ENCODE measurements at regions not wholly inside any gene's neighbourhood (a gene's known extent, or its start where the extent isn't known, plus 50 kb on each side); places are given as distances from the start of the nearest gene placed in this dataset.
"Not testable (repeated sequence)": the region's sequence is repeated elsewhere in the genome, so short reads cannot be mapped to it uniquely, and the experiment has no call there.

GRCh38 chrX:140138065-140138464 lies 172.7 kb upstream of the CXorf66 start:
- not testable (repeated sequence) for H3K79me1 ChIP-seq (ENCODE audit: low read length); H3K4me1 ChIP-seq (ENCODE audit: control insufficient read depth in 1 of 2, insufficient read depth in 2 of 2, low read length in 2 of 2)
- WGBS (ENCODE audit: extremely low coverage, insufficient coverage, insufficient read length), result no CpG with 5 or more reads among the region's 3 CpGs

GRCh38 chrX:140132937-140133336 lies 167.6 kb upstream of the CXorf66 start:
- Histone ChIP-seq H2BK12ac (ENCODE audit: low read length) (no peak overlapping the region), H3K4ac (ENCODE audit: low read depth, low read length) (no peak overlapping the region), H3K4me3 (ENCODE audit: low read depth, low read length) (no peak overlapping the region), H4K91ac (ENCODE audit: low read depth, low read length) (no peak overlapping the region), H3K79me1 (ENCODE audit: low read length) (no peaks in the 10 kb centered on the region), H3K9ac (ENCODE audit: low read length) (no peak overlapping the region), H2AFZ (ENCODE audit: insufficient read depth, low read length, poor library complexity) (no peak overlapping the region), H3K36me3 (ENCODE audit: control insufficient read depth in 1 of 2, insufficient read depth in 2 of 2, low read length in 2 of 2) (no peaks in the 10 kb centered on the region), H3K9me3 (ENCODE audit: insufficient read depth, low read depth, low read length) (no peaks in the 10 kb centered on the region), H3K18ac (ENCODE audit: low read length) (no peak overlapping the region), H3K27me3 (ENCODE audit: insufficient read depth, low read length) (no peaks in the 10 kb centered on the region), H3K23ac (ENCODE audit: low read length) (no peak overlapping the region), H3K4me1 (ENCODE audit: control insufficient read depth in 1 of 2, insufficient read depth in 2 of 2, low read length in 2 of 2) (no peaks in the 10 kb centered on the region), H3K27ac (ENCODE audit: low read depth, low read length) (no peak overlapping the region), H2AK5ac (ENCODE audit: low read length) (no peak overlapping the region), H2BK5ac (ENCODE audit: low read depth, low read length, poor library complexity) (no peak overlapping the region), H3K14ac (ENCODE audit: low read length) (no peak overlapping the region), H2BK120ac (ENCODE audit: insufficient read depth, low read length, poor library complexity) (no peak overlapping the region), H3K4me2 (ENCODE audit: low read length) (no peak overlapping the region), H3K79me2 (ENCODE audit: control insufficient read depth, insufficient read depth, low read length, poor library complexity) (no peaks in the 10 kb centered on the region), H4K12ac (ENCODE audit: low read depth, low read length) (no peak overlapping the region), H4K8ac (ENCODE audit: low read depth, low read length) (no peak overlapping the region)
- no CpG with 5 or more reads among the region's 2 CpGs for WGBS (ENCODE audit: extremely low coverage, insufficient coverage, insufficient read length)
- no peak for DNase-seq

More at GRCh38 chrX:140138065-140138464, 172.7 kb upstream of the CXorf66 start:
- not testable (repeated sequence) for H3K4me2 ChIP-seq (ENCODE audit: low read length); H3K79me2 ChIP-seq (ENCODE audit: control insufficient read depth, insufficient read depth, low read length, poor library complexity); H3K9me3 ChIP-seq (ENCODE audit: insufficient read depth, low read depth, low read length); H3K14ac ChIP-seq (ENCODE audit: low read length); H3K36me3 ChIP-seq (ENCODE audit: control insufficient read depth in 1 of 2, insufficient read depth in 2 of 2, low read length in 2 of 2); H3K4me3 ChIP-seq (ENCODE audit: low read depth, low read length); H4K91ac ChIP-seq (ENCODE audit: low read depth, low read length); H4K12ac ChIP-seq (ENCODE audit: low read depth, low read length); H2BK12ac ChIP-seq (ENCODE audit: low read length); H2BK5ac ChIP-seq (ENCODE audit: low read depth, low read length, poor library complexity); H3K27ac ChIP-seq (ENCODE audit: low read depth, low read length); H3K4ac ChIP-seq (ENCODE audit: low read depth, low read length); H2BK120ac ChIP-seq (ENCODE audit: insufficient read depth, low read length, poor library complexity); H3K27me3 ChIP-seq (ENCODE audit: insufficient read depth, low read length); H3K23ac ChIP-seq (ENCODE audit: low read length); H3K18ac ChIP-seq (ENCODE audit: low read length); H2AFZ ChIP-seq (ENCODE audit: insufficient read depth, low read length, poor library complexity); H3K9ac ChIP-seq (ENCODE audit: low read length); H2AK5ac ChIP-seq (ENCODE audit: low read length); H4K8ac ChIP-seq (ENCODE audit: low read depth, low read length); DNase-seq

GRCh38 chrX:140123446-140123845 lies 158.1 kb upstream of the CXorf66 start:
- Histone ChIP-seq H3K4me2 (ENCODE audit: low read length) (no peak overlapping the region), H3K14ac (ENCODE audit: low read length) (no peak overlapping the region), H4K12ac (ENCODE audit: low read depth, low read length) (no peak overlapping the region), H2BK120ac (ENCODE audit: insufficient read depth, low read length, poor library complexity) (no peak overlapping the region), H3K27ac (ENCODE audit: low read depth, low read length) (no peak overlapping the region), H2BK12ac (ENCODE audit: low read length) (no peak overlapping the region), H3K4me3 (ENCODE audit: low read depth, low read length) (no peak overlapping the region), H3K9me3 (ENCODE audit: insufficient read depth, low read depth, low read length) (no peaks in the 10 kb centered on the region), H3K27me3 (ENCODE audit: insufficient read depth, low read length) (no peaks in the 10 kb centered on the region), H3K4me1 (ENCODE audit: control insufficient read depth in 1 of 2, insufficient read depth in 2 of 2, low read length in 2 of 2) (no peaks in the 10 kb centered on the region), H3K79me1 (ENCODE audit: low read length) (no peaks in the 10 kb centered on the region), H3K23ac (ENCODE audit: low read length) (no peak overlapping the region), H2AFZ (ENCODE audit: insufficient read depth, low read length, poor library complexity) (no peak overlapping the region), H3K36me3 (ENCODE audit: control insufficient read depth in 1 of 2, insufficient read depth in 2 of 2, low read length in 2 of 2) (no peaks in the 10 kb centered on the region), H3K79me2 (ENCODE audit: control insufficient read depth, insufficient read depth, low read length, poor library complexity) (no peaks in the 10 kb centered on the region), H3K18ac (ENCODE audit: low read length) (no peak overlapping the region), H3K9ac (ENCODE audit: low read length) (no peak overlapping the region), H2BK5ac (ENCODE audit: low read depth, low read length, poor library complexity) (no peak overlapping the region), H3K4ac (ENCODE audit: low read depth, low read length) (no peak overlapping the region), H4K8ac (ENCODE audit: low read depth, low read length) (no peak overlapping the region), H4K91ac (ENCODE audit: low read depth, low read length) (no peak overlapping the region), H2AK5ac (ENCODE audit: low read length) (no peak overlapping the region)
- no peak for DNase-seq
- no CpG with 5 or more reads among the region's 3 CpGs for WGBS (ENCODE audit: extremely low coverage, insufficient coverage, insufficient read length)

- not testable (repeated sequence) for H3K9me3 ChIP-seq (ENCODE audit: insufficient read depth, low read depth, low read length); H3K9ac ChIP-seq (ENCODE audit: low read length)
These were observed 148.7 kb upstream of the CXorf66 start for GRCh38 chrX:140114059-140114458.

More at GRCh38 chrX:140114059-140114458, 148.7 kb upstream of the CXorf66 start:
- not testable (repeated sequence) for H3K27me3 ChIP-seq (ENCODE audit: insufficient read depth, low read length); H3K14ac ChIP-seq (ENCODE audit: low read length); H2AFZ ChIP-seq (ENCODE audit: insufficient read depth, low read length, poor library complexity); H3K4me2 ChIP-seq (ENCODE audit: low read length); H3K79me1 ChIP-seq (ENCODE audit: low read length); H3K23ac ChIP-seq (ENCODE audit: low read length); H4K12ac ChIP-seq (ENCODE audit: low read depth, low read length); H4K8ac ChIP-seq (ENCODE audit: low read depth, low read length); H2BK12ac ChIP-seq (ENCODE audit: low read length); H2BK5ac ChIP-seq (ENCODE audit: low read depth, low read length, poor library complexity); H3K4me1 ChIP-seq (ENCODE audit: control insufficient read depth in 1 of 2, insufficient read depth in 2 of 2, low read length in 2 of 2); H3K36me3 ChIP-seq (ENCODE audit: control insufficient read depth in 1 of 2, insufficient read depth in 2 of 2, low read length in 2 of 2); H2BK120ac ChIP-seq (ENCODE audit: insufficient read depth, low read length, poor library complexity); H3K79me2 ChIP-seq (ENCODE audit: control insufficient read depth, insufficient read depth, low read length, poor library complexity); DNase-seq; H4K91ac ChIP-seq (ENCODE audit: low read depth, low read length); H3K4me3 ChIP-seq (ENCODE audit: low read depth, low read length); H2AK5ac ChIP-seq (ENCODE audit: low read length); H3K18ac ChIP-seq (ENCODE audit: low read length); H3K4ac ChIP-seq (ENCODE audit: low read depth, low read length); H3K27ac ChIP-seq (ENCODE audit: low read depth, low read length)
- no CpG with 5 or more reads among the region's 1 CpG for WGBS (ENCODE audit: extremely low coverage, insufficient coverage, insufficient read length)

All from trophoblast cell (in vitro differentiated cells and primary cell).